ENCODE measurements at regions not wholly inside any gene's neighbourhood (a gene's known extent, or its start where the extent isn't known, plus 50 kb on each side); places are given as distances from the start of the nearest gene placed in this dataset.

- no peak for TF ChIP-seq CTCF (IDR thresholded peaks at IDR 0.05)
- TF ChIP-seq POLR2A (IDR thresholded peaks at IDR 0.05): no peak
These were observed 237.9 kb upstream of the PLEKHG7 start for GRCh38 chr12:92464911-92465310.

All from thyroid gland (tissue), 4 donors.